ENCODE measurements at regions not wholly inside any gene's neighbourhood (a gene's known extent, or its start where the extent isn't known, plus 50 kb on each side); places are given as distances from the start of the nearest gene placed in this dataset.

DNA sequence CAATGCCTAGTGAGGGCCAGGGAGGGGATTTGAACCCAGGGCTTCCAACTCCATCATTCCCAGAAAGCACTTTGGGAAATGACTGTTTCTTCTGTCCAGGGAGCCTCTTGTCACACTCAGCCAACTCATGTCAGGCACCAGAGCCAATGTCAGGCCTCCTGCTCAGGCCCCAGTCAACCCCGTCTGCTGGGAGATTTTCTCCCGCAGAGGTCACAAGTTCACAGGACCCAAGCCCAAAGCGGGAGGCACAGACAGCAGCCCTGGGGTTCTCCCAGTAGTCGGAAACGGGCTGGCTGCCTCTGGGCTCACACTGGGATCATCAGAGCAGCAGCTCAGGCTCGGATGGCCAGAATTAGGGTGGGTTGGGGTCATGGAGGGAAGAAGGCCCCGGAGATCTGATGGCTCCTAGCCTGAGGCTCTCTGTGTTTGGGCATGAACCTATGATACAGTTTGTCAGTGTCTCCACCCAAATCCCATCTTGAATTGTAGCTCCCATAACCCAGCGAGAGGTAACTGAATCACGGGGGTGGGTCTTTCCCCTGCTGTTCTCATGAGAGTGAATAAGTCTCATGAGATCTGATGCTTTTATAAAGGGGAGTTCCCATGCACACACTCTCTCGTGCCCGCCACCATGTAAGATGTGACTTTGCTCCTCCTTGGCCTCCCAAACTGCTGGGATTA is 255.5 kb downstream of the PARN start:
- TF ChIP-seq, protein P1, sequence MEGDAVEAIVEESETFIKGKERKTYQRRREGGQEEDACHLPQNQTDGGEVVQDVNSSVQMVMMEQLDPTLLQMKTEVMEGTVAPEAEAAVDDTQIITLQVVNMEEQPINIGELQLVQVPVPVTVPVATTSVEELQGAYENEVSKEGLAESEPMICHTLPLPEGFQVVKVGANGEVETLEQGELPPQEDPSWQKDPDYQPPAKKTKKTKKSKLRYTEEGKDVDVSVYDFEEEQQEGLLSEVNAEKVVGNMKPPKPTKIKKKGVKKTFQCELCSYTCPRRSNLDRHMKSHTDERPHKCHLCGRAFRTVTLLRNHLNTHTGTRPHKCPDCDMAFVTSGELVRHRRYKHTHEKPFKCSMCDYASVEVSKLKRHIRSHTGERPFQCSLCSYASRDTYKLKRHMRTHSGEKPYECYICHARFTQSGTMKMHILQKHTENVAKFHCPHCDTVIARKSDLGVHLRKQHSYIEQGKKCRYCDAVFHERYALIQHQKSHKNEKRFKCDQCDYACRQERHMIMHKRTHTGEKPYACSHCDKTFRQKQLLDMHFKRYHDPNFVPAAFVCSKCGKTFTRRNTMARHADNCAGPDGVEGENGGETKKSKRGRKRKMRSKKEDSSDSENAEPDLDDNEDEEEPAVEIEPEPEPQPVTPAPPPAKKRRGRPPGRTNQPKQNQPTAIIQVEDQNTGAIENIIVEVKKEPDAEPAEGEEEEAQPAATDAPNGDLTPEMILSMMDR (IDR thresholded peaks at IDR 0.05): no peak
- intact Hi-C loops (cut with DNase I, micrococcal nuclease): no loop called here

DNA sequence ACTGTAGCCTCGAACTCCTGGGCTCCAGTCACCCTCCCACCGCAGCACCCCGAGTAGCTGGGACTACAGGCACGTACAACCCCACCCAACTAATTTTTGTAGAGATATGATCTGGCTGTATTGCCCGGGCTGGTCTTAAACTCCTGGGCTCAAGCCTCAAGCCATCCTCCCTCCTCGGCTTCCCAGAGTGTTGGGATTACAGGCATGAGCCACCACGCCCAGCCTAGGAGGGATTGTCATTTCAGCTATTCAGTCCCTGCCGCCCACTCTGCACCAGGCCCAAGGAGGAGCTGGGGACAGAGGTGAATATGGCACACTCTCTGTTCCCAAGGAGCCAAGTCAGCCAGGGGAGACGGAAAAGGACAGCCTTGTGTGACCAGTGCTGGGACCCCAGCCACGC is 256.2 kb downstream of the PARN start:
- no peak for DNase-seq
- Histone ChIP-seq H3K4me1 (ENCODE audit: low read depth) (no peaks in the 10 kb centered on the region), H3K4me3 (no peak overlapping the region), H3K36me3 (ENCODE audit: low read depth) (no peaks in the 10 kb centered on the region), H3K9me3 (no peaks in the 10 kb centered on the region)
- ATAC-seq: no peak
- TF ChIP-seq, protein P1 (IDR thresholded peaks at IDR 0.05): no peak
- intact Hi-C loops (cut with DNase I, micrococcal nuclease): no loop called here

More for the DNA sequence above, 255.5 kb downstream of the PARN start:
- H3K9me3 ChIP-seq: no peaks in the 10 kb centered on the region
- DNase-seq: no peak
- no peaks in the 10 kb centered on the region for H3K4me1 ChIP-seq (ENCODE audit: low read depth)
- no peak for ATAC-seq
- H3K4me3 ChIP-seq: no peak overlapping the region
- H3K36me3 ChIP-seq (ENCODE audit: low read depth): no peaks in the 10 kb centered on the region

DNA sequence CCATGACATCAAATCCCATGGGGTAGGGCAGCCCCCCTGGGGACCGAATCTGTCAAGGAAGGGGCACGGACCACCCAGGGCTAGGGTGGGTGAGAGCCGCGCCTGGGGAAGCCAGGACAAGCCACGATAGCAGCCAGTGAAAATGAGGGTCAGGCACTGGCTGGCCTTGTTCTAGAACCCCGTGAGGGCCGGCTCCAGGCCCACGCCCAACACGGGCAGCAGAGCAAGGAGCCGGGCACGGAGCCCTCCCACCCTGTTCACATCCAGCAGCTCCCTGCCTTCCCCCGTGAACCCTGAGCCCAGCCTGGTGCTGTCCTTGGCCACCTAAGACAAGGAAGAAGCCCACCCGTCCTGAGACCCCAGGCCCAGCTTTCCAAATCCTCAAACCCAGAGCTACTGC is 256.7 kb downstream of the PARN start:
- TF ChIP-seq, protein P1 (IDR thresholded peaks at IDR 0.05): no peak
- H3K36me3 ChIP-seq (ENCODE audit: low read depth): no peaks in the 10 kb centered on the region
- no peaks in the 10 kb centered on the region for H3K4me1 ChIP-seq (ENCODE audit: low read depth)
- ATAC-seq: no peak
- DNase-seq: no peak
- no peak overlapping the region for H3K4me3 ChIP-seq
- intact Hi-C loops (cut with DNase I, micrococcal nuclease): no loop called here
- H3K9me3 ChIP-seq: no peaks in the 10 kb centered on the region

DNA sequence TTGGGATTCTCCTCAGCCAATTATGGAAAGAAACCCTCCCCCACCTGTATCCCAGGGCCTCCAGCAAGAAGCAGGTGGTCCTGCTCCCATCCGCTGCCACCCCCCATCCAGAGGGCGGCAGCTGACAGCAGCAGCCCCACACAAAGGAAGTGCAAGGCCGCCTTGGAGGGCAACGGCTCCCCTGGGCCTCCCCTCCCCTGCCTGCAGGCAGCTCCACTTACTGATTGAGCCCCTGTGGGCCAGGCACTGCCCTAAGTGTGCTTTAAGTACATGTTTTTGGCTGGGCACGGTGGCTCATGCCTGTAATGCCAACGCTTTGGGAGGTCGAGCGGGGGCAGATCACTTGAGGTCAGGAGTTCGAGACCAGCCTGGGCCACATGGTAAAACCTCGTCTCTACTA is 257.6 kb downstream of the PARN start:
- no peaks in the 10 kb centered on the region for H3K9me3 ChIP-seq

DNA sequence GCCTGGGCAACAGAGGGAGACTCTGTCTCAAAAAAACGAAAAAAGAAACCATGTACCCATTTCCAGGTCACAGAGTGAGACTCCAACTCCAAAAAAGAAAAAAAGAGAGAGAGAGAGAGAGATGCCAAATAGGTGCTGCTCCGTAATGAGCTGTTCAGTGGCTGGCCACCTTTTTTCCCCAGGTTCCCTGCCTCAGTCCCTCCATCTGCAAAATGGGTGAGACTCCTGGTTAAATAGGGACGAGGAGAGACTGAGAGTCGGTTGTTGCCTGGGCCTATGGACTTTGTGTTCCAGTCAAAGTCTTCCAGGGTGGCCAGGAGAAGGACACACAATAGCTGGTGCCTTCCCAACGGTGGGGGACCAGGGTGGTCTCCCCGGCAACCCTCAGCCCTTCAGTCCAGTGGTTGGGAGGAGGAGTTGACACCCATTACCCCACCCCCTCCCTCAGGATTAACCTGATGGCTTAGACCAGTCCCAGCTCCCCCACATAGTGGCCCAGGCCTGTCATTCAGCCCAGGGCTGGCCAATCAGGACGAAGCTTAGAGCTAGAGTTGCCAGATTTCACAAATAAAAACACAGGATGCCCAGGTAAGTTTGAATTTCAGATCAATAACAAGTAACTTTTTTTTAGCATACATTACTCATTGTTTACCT is 258.2 kb downstream of the PARN start:
- TF ChIP-seq, protein P1 (IDR thresholded peaks at IDR 0.05): no peak
- H3K36me3 ChIP-seq (ENCODE audit: low read depth): no peaks in the 10 kb centered on the region

More for the DNA sequence above, 257.6 kb downstream of the PARN start:
- no peak overlapping the region for H3K4me3 ChIP-seq
- no peaks in the 10 kb centered on the region for H3K4me1 ChIP-seq (ENCODE audit: low read depth)
- ATAC-seq (no peak), DNase-seq (no peak)
- intact Hi-C loops (cut with DNase I, micrococcal nuclease): no loop called here
- no peaks in the 10 kb centered on the region for H3K36me3 ChIP-seq (ENCODE audit: low read depth)
- TF ChIP-seq, protein P1 (IDR thresholded peaks at IDR 0.05): no peak

More for the DNA sequence above, 258.2 kb downstream of the PARN start:
- Histone ChIP-seq H3K4me3 (no peak overlapping the region), H3K4me1 (ENCODE audit: low read depth) (no peaks in the 10 kb centered on the region), H3K9me3 (no peaks in the 10 kb centered on the region)
- intact Hi-C loops (cut with DNase I, micrococcal nuclease): no loop called here
- no peak for DNase-seq
- ATAC-seq: no peak

Measured in mucosa of descending colon (tissue), 3 donors.